ENCODE measurements at regions not wholly inside any gene's neighbourhood (a gene's known extent, or its start where the extent isn't known, plus 50 kb on each side); places are given as distances from the start of the nearest gene placed in this dataset.
"Not testable (repeated sequence)": the region's sequence is repeated elsewhere in the genome, so short reads cannot be mapped to it uniquely, and the experiment has no call there.

DNA sequence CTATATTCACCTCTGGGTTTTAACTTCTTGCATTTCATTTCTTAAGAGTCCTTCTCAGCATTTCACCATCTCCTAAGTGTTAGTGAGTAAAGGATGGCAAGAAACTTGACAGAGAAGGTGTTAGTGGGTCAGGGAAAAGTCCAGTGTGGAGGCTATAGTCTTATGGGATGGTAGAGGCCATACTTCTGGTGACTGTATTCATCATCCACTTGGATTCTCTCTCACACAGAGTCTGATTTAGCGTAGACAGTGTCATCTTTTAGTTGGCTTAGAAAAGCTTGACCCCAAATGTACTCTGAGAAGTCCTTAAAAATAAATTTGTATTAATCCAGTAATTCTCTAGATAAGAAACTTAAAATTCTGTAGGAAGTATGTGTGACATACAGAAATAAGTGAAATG is 232.4 kb upstream of the FBXO33 start:
- Histone ChIP-seq H3K4me1 (peaks cover 40 to 69% (median 59%) of the 10 kb centered on the region in 10 experiments), H3K4me3 (peak overlapping the region in 2 of 10 experiments; percentile 23 to 24; a peak in 2 of 20 replicates), H3K27me3 (no peaks in the 10 kb centered on the region), H3K9ac (peak overlapping the region in 7 of 11 experiments; percentile 10 to 80 (median 49); a peak in 9 of 22 replicates), H4K20me1 (no peaks in the 10 kb centered on the region), H3K27ac (peak overlapping the region in 9 of 11 experiments; percentile 23 to 95 (median 73); a peak in 17 of 22 replicates), H3K4me2 (peak overlapping the region; percentile 61 to 90 (median 78)), H3K9me3 (replicated peaks in 1 of 11) (peaks cover 0 to 22% (median 12%) of the 10 kb centered on the region in 11 experiments; a peak in 18 of 22 replicates), H3K36me3 (no peaks in the 10 kb centered on the region)
- TF ChIP-seq Cebpa-rat (IDR thresholded peaks at IDR 0.05) = no peak

GRCh38 chr14:39641224-39641623 is 209.0 kb upstream of the FBXO33 start:
- Histone ChIP-seq H3K9me3 (replicated peaks in 1 of 11) (peaks cover 0 to 28% (median 16%) of the 10 kb centered on the region in 11 experiments; a peak in 16 of 22 replicates), H3K36me3 (no peaks in the 10 kb centered on the region), H3K4me3 (no peak overlapping the region; a peak in 1 of 20 replicates), H3K9ac (no peak overlapping the region), H3K4me1 (peaks cover 0 to 17% (median 4%) of the 10 kb centered on the region in 10 experiments; a peak in 7 of 20 replicates), H3K4me2 (peak overlapping the region in 8 of 11 experiments; percentile 13 to 61 (median 35); a peak in 14 of 22 replicates), H3K27me3 (no peaks in the 10 kb centered on the region), H4K20me1 (no peaks in the 10 kb centered on the region), H3K27ac (0 out of 22 replicates have a peak overlapping the region, but pooled peaks of 1 of the 11 experiments have one; percentile 23)
- TF ChIP-seq Cebpa-rat (IDR thresholded peaks at IDR 0.05) = no peak

DNA sequence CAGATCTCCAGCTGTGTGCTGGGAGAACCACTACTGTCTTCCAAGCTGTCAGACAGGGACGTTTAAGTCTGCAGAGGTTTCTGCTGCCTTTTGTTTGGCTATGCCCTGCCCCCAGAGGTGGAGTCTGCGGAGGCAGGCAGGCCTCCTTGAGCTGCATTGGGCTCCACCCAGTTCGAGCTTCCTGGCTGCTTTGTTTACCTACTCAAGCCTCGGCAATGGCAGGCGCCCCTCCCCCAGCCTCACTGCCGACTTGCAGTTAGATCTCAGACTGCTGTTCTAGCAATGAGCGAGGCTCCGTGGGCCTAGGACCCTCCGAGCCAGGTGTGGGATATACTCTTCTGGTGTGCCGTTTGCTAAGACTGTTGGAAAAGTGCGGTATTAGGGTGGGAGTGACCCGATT is 206.8 kb upstream of the FBXO33 start:
- H3K27ac ChIP-seq, H3K9ac ChIP-seq, H3K27me3 ChIP-seq, H3K36me3 ChIP-seq, H3K4me3 ChIP-seq, H4K20me1 ChIP-seq: not testable (repeated sequence)
- Histone ChIP-seq H3K9me3 (replicated peaks in 1 of 11) (peaks cover 0 to 28% (median 15%) of the 10 kb centered on the region in 11 experiments; a peak in 16 of 22 replicates), H3K4me1 (peaks cover 0 to 17% (median 4%) of the 10 kb centered on the region in 10 experiments; a peak in 7 of 20 replicates), H3K4me2 (peak overlapping the region in 1 of 11 experiments; percentile 13; a peak in 2 of 22 replicates)

DNA sequence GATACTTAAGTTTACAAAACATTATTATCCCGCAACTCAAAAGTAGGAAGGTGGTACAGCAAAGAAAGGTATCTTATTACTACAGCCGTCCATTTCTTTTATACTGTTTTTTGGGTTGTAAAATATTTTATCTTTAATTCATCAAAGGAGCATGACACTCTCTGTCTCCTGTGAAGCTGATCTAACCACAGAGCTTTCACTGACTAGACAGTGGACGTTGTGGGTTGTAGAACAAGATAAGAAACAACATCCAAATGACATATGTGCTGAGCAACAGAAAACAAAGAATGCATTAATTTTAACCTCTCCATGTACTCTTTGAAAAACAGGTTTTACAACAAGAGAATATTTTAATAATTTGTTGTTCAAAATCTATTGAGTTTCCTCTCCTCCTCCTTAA is 195.9 kb upstream of the FBXO33 start:
- Histone ChIP-seq H4K20me1 (no peaks in the 10 kb centered on the region), H3K27ac (no peak overlapping the region), H3K36me3 (no peaks in the 10 kb centered on the region), H3K27me3 (no peaks in the 10 kb centered on the region), H3K4me2 (no peak overlapping the region), H3K9me3 (replicated peaks in 1 of 11) (peaks cover 0 to 3% (median 0%) of the 10 kb centered on the region in 11 experiments; a peak in 1 of 22 replicates), H3K4me3 (no peak overlapping the region), H3K4me1 (no peaks in the 10 kb centered on the region), H3K9ac (no peak overlapping the region)
- TF ChIP-seq Cebpa-rat (IDR thresholded peaks at IDR 0.05) = no peak

DNA sequence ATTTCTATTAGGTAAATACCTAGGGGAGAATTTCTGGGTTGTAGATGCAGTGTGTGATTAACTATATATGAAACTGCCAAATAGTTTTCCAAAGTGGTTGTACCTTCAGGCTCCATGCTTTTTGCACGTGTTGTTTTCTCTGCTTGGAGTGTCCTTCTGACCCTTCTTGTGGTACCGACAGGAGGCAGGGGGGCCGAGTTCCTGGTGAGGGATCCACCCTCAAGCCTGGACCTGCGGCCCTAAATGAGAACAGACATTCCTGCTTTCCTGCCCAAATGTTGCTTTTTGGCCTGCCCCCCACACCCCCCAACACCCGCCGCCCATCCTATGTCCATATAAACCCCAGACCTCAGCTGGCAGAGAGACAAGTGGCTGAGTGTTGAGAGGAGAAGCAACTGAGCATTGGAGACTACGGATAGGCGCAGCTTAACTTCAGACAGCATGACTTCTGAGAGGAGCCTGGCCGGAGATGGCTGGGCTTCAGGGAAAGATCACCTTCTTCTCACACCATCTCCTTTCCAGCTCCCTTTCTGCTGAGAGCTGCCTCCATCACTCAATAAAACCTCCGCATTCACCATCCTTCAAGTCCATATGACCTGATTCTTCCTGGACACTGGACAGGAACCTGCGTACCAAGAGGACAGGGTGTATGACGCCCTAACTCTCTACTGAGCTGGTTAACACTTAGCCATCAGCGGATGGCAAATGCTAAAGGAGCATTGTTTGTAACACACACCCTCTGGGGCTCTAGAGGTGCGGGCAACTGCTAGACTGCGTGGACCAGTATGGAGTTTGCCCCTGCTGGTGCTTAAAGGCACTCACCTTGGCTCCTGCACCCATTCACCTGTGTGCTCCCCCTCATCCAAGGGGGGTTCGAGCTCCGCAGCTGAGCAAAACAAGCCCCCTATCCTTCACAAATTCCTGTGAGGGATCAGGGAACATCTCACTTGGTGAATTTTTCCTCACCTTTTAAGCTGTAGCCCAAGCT is 194.7 kb upstream of the FBXO33 start:
- Histone ChIP-seq H4K20me1 (no peaks in the 10 kb centered on the region), H3K4me2 (no peak overlapping the region), H3K27ac (no peak overlapping the region), H3K4me1 (no peaks in the 10 kb centered on the region), H3K9ac (no peak overlapping the region), H3K9me3 (replicated peaks in 1 of 11) (peaks cover 8 to 15% (median 9%) of the 10 kb centered on the region in 11 experiments; a peak in 15 of 22 replicates), H3K27me3 (no peaks in the 10 kb centered on the region), H3K36me3 (no peaks in the 10 kb centered on the region), H3K4me3 (no peak overlapping the region)
- TF ChIP-seq Cebpa-rat (IDR thresholded peaks at IDR 0.05) = no peak

GRCh38 chr14:39621678-39622077 is 189.4 kb upstream of the FBXO33 start:
- Histone ChIP-seq H4K20me1 (no peaks in the 10 kb centered on the region), H3K36me3 (no peaks in the 10 kb centered on the region), H3K9ac (no peak overlapping the region), H3K27ac (no peak overlapping the region), H3K9me3 (replicated peaks in 1 of 11) (peaks cover 8 to 16% (median 9%) of the 10 kb centered on the region in 11 experiments; a peak in 15 of 22 replicates), H3K27me3 (no peaks in the 10 kb centered on the region), H3K4me1 (peaks cover 0 to 6% (median 0%) of the 10 kb centered on the region in 10 experiments; a peak in 2 of 20 replicates), H3K4me3 (no peak overlapping the region), H3K4me2 (no peak overlapping the region)
- TF ChIP-seq Cebpa-rat (IDR thresholded peaks at IDR 0.05) = no peak

DNA sequence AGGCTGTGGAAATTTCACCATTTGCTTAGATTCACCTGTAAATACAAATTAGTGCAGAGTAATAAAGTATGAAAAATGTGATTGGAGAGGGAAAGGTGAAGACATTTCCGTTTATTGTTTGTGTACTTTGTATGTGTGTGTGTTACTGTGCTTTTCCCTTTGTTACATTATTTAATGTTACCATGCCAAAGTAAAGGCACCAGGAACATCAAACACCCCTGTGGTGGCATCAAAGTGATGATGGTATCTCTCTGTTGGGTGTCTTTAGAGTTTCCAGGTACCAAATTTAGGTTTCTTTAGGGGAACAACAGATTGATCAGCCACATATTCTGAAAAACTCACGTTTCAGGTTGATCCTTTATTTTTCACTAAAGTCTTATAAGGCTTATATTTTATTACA is 189.0 kb upstream of the FBXO33 start:
- no peaks in the 10 kb centered on the region for H4K20me1 ChIP-seq
- peaks cover 0 to 6% (median 0%) of the 10 kb centered on the region in 10 experiments; a peak in 2 of 20 replicates for H3K4me1 ChIP-seq
- H3K4me3 ChIP-seq = no peak overlapping the region
- H3K36me3 ChIP-seq = no peaks in the 10 kb centered on the region
- no peak overlapping the region for H3K27ac ChIP-seq
- no peaks in the 10 kb centered on the region for H3K27me3 ChIP-seq
- peaks cover 8 to 16% (median 9%) of the 10 kb centered on the region in 11 experiments; a peak in 15 of 22 replicates for H3K9me3 ChIP-seq (replicated peaks in 1 of 11)
- TF ChIP-seq Cebpa-rat (IDR thresholded peaks at IDR 0.05) = no peak
- H3K9ac ChIP-seq = no peak overlapping the region
- no peak overlapping the region for H3K4me2 ChIP-seq

DNA sequence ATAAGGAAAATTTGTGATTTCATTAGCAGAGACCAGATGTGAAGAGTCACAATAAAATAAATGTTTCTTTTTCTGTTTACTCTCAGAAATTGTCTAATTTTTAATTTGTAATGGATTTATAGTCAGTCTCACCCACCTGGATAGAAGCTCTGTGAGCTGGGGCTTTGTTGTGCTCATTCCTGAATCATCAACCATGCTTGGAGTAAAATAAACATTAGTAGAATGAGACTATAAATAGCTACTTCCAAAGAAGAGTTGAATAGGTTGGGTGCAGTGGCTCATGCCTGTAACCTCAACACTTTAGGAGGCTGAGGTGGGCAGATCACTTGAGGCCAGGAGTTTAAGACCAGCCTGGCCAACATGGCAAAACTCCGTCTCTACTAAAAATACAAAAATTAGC is 185.3 kb upstream of the FBXO33 start:
- no peaks in the 10 kb centered on the region for H3K36me3 ChIP-seq
- H3K9me3 ChIP-seq (replicated peaks in 1 of 11) = peaks cover 2 to 9% (median 5%) of the 10 kb centered on the region in 11 experiments; a peak in 15 of 22 replicates
- H3K4me1 ChIP-seq = peaks cover 0 to 9% (median 0%) of the 10 kb centered on the region in 10 experiments; a peak in 5 of 20 replicates
- H4K20me1 ChIP-seq = no peaks in the 10 kb centered on the region
- H3K9ac ChIP-seq = no peak overlapping the region
- no peaks in the 10 kb centered on the region for H3K27me3 ChIP-seq
- H3K4me2 ChIP-seq = no peak overlapping the region
- no peak overlapping the region for H3K4me3 ChIP-seq
- no peak overlapping the region for H3K27ac ChIP-seq
- TF ChIP-seq Cebpa-rat (IDR thresholded peaks at IDR 0.05) = no peak

DNA sequence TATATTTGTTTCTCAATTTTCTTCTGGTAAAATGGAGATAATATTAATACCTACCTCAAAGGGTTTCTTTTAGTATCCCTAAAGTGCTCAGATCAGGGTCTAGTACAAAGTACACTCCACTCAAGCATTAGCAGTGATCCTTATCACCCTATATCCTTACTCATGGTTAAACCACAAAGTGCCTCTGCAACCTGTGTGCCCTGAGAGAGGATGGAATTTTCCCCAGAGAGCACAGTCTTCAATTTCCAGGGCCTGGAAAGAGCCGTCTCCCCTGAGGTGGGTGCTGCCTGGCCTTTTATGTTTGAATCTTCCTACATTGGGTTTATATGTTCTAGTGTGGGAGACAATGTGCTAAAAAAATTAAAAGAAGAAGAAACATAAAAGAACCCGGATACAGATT is 183.1 kb upstream of the FBXO33 start:
- Histone ChIP-seq H3K4me1 (peaks cover 0 to 9% (median 0%) of the 10 kb centered on the region in 10 experiments; a peak in 5 of 20 replicates), H3K9me3 (replicated peaks in 1 of 11) (no peaks in the 10 kb centered on the region), H3K36me3 (no peaks in the 10 kb centered on the region), H3K4me2 (0 out of 22 replicates have a peak overlapping the region, but pooled peaks of 1 of the 11 experiments have one; percentile 11), H4K20me1 (no peaks in the 10 kb centered on the region), H3K4me3 (no peak overlapping the region), H3K27ac (no peak overlapping the region), H3K27me3 (no peaks in the 10 kb centered on the region), H3K9ac (no peak overlapping the region)
- TF ChIP-seq Cebpa-rat (IDR thresholded peaks at IDR 0.05) = no peak
